Glutamatergic neuron (in vitro differentiated cells): ENCODE measurements at regions not wholly inside any gene's neighbourhood (a gene's known extent, or its start where the extent isn't known, plus 50 kb on each side); places are given as distances from the start of the nearest gene placed in this dataset.
"Not testable (repeated sequence)": the region's sequence is repeated elsewhere in the genome, so short reads cannot be mapped to it uniquely, and the experiment has no call there.

Experiments
- DNase-seq: peaks from one replicate; pipeline ENCODE4 v3.0.0; 2022
- H3K27ac Mint-ChIP-seq: one replicate; pipeline ENCODE4 v1.8.0; 2020; ENCODE audit warnings: mild to moderate bottlenecking, mixed read lengths, inconsistent platforms; ENCODE audit not compliant: unreplicated experiment
- H3K27me3 Mint-ChIP-seq: one replicate; pipeline ENCODE4 v1.8.0; 2020; ENCODE audit warnings: mild to moderate bottlenecking, moderate library complexity, mixed read lengths, inconsistent platforms; ENCODE audit not compliant: unreplicated experiment
- H3K36me3 Mint-ChIP-seq: one replicate; pipeline ENCODE4 v1.8.0; 2020; ENCODE audit warnings: mild to moderate bottlenecking, mixed read lengths, inconsistent platforms; ENCODE audit not compliant: unreplicated experiment
- H3K4me1 Mint-ChIP-seq: one replicate; pipeline ENCODE4 v1.8.0; 2020; ENCODE audit warnings: mild to moderate bottlenecking, low read depth, mixed read lengths, inconsistent platforms; ENCODE audit not compliant: unreplicated experiment
- H3K4me3 Mint-ChIP-seq: one replicate; pipeline ENCODE4 v1.8.0; 2020; ENCODE audit warnings: mild to moderate bottlenecking, mixed read lengths, inconsistent platforms; ENCODE audit not compliant: unreplicated experiment
- H3K9me3 Mint-ChIP-seq: one replicate; pipeline ENCODE4 v1.8.0; 2020; ENCODE audit warnings: mild to moderate bottlenecking, moderate library complexity, mixed read lengths, inconsistent platforms; ENCODE audit not compliant: unreplicated experiment
- CTCF ChIP-seq: fragments of 200-600 bp; sonication (generic); IDR thresholded peaks from one replicate; pipeline ENCODE4 v1.5.0; 2021; ENCODE audit not compliant: partially characterized antibody, unreplicated experiment

- no peak for TF ChIP-seq CTCF
- Mint-ChIP-seq H3K27ac (no peak overlapping the region), H3K36me3 (no peaks in the 10 kb centered on the region), H3K9me3 (no peaks in the 10 kb centered on the region), H3K4me3 (no peak overlapping the region), H3K27me3 (no peaks in the 10 kb centered on the region), H3K4me1 (no peaks in the 10 kb centered on the region)
- no peak for DNase-seq
These were observed 149.7 kb upstream of the TNFAIP3 start for GRCh38 chr6:137717074-137718073.

- not testable (repeated sequence) for DNase-seq, H3K27ac Mint-ChIP-seq, H3K27me3 Mint-ChIP-seq, H3K36me3 Mint-ChIP-seq, H3K4me3 Mint-ChIP-seq, H3K9me3 Mint-ChIP-seq, H3K4me1 Mint-ChIP-seq
These were observed 148.2 kb upstream of the TNFAIP3 start for GRCh38 chr6:137718903-137719302.

GRCh38 chr6:137722749-137723272, 144.2 kb upstream of the TNFAIP3 start:
- Mint-ChIP-seq H3K27ac (no peak overlapping the region), H3K4me3 (no peak overlapping the region), H3K4me1 (peaks cover 3% of the 10 kb centered on the region), H3K36me3 (no peaks in the 10 kb centered on the region), H3K27me3 (no peaks in the 10 kb centered on the region), H3K9me3 (no peaks in the 10 kb centered on the region)
- DNase-seq: no peak
- TF ChIP-seq CTCF: no peak

DNA sequence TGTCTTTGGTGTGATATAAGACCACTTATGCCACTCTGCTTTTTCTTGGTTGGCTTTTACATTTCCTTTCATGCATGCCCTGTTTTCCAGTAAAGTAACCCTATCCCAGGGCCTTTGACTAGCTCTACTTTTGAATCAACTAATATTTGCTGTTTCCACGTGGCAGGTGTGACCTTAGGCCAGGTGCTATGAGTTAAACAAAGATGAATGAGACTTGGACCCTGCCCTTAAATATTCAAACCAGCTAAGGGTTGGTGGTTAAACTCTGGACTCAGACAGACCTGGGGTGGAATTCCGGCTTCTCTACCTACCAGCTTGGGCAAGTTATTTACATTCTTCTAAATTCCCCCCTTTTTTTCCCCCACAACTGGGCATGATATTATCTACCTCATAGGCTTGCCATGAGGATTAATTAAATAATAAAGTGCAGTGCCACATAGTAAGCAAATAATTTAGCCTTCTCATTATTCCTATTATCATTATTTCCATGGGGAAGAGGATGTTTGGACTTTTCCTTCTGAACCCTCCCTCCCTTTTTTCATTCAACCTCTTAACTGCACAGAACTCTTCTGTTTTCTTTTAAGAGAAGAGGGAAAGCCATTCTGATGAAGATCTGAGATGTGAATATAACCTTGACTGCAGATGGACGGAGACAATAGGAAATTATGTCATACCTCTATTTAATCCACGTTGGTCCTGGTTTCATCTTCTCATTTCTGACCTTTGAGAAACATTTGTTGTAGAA, 143.6 kb upstream of the TNFAIP3 start:
- no peak for DNase-seq
- TF ChIP-seq CTCF: no peak
- no peaks in the 10 kb centered on the region for H3K27me3 Mint-ChIP-seq
- H3K4me1 Mint-ChIP-seq: peaks cover 3% of the 10 kb centered on the region
- H3K36me3 Mint-ChIP-seq: no peaks in the 10 kb centered on the region
- H3K9me3 Mint-ChIP-seq: no peaks in the 10 kb centered on the region
- H3K4me3 Mint-ChIP-seq: no peak overlapping the region
- H3K27ac Mint-ChIP-seq: no peak overlapping the region

DNA sequence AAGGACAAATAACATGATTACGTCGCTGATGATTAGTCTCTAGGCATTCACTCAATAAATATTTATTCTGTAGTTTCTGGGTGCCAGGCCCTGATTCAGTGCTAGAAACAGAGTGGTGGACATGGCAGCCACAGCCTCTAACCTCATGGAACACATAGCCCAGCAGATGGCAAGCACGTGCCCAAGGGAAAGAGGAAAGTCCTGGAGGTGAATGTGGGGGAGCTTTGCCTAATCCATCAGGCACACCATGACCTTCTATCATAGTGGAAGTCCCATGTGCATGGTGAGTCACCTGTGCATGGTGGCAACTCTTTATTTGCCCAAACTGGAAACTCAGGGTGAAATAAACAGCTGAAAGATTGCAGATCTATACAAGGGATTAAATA, 143.0 kb upstream of the TNFAIP3 start:
- TF ChIP-seq CTCF: no peak
- Mint-ChIP-seq H3K4me1 (peaks cover 3% of the 10 kb centered on the region), H3K36me3 (no peaks in the 10 kb centered on the region), H3K4me3 (no peak overlapping the region), H3K27ac (no peak overlapping the region), H3K27me3 (no peaks in the 10 kb centered on the region), H3K9me3 (no peaks in the 10 kb centered on the region)
- DNase-seq: no peak
